B cell (primary cell): ENCODE measurements at regions not wholly inside any gene's neighbourhood (a gene's known extent, or its start where the extent isn't known, plus 50 kb on each side); places are given as distances from the start of the nearest gene placed in this dataset.

ENCODE experiments used
- ATAC-seq: fragments of 200-7000 bp; cut with Tn5 transposase; one replicate; pipeline ENCODE4 v1.10.0; 2021; ENCODE audit warnings: low read depth, mild to moderate bottlenecking, moderate number of reproducible peaks, moderate library complexity
- CTCF ChIA-PET: fragments of 350-600 bp; sonication (Branson Sonifier 250); formaldehyde crosslinking; loops from one replicate; lab custom pipeline; 2021; ENCODE audit warnings: antibody characterized with exemption, inconsistent platforms; lab: Charles Lee
- POLR2A ChIA-PET: fragments of 350-600 bp; sonication (Branson Sonifier 250); formaldehyde crosslinking; loops from one replicate; lab custom pipeline; 2021; ENCODE audit warnings: antibody characterized with exemption; lab: Charles Lee
- DNase-seq: peaks from one replicate; pipeline ENCODE4 v3.0.0; 2013
- H2AFZ ChIP-seq: 2 replicates; pipeline ENCODE4 v1.6.1; 2012; ENCODE audit warnings: mild to moderate bottlenecking, low read depth, low read length; ENCODE audit not compliant: insufficient read depth, poor library complexity, severe bottlenecking
- H3K27ac ChIP-seq, 2 donors: 1 replicate in 1 of 2; 2 replicates in 1 of 2; pipeline ENCODE4 v1.5.1; 2012 to 2013; ENCODE audit warnings: low read length in 2 of 2, mild to moderate bottlenecking in 2 of 2, moderate library complexity in 1 of 2
- H3K27me3 ChIP-seq, 4 experiments: fragments of 200-600 bp in 1 of 4; sonication (generic) in 1 of 4; replicated peaks in 1 of 4; 1 replicate in 2 of 4; 2 replicates in 2 of 4; pipeline versions ENCODE4 v1.6.1 to v1.7.0; 2013 to 2016; ENCODE audit warnings: low read length in 3 of 4, mild to moderate bottlenecking in 2 of 4, mixed read lengths in 1 of 4, moderate library complexity in 1 of 4; ENCODE audit not compliant: insufficient read depth in 4 of 4, control insufficient read depth in 3 of 4; ENCODE audit errors: control extremely low read depth in 1 of 4
- H3K36me3 ChIP-seq, 2 experiments: replicated peaks in 1 of 2; 1 replicate in 1 of 2; 2 replicates in 1 of 2; pipeline versions ENCODE4 v1.6.1 to v1.7.1; 2013; ENCODE audit warnings: low read length in 1 of 2; ENCODE audit not compliant: insufficient read depth in 2 of 2, control insufficient read depth in 1 of 2; ENCODE audit errors: control extremely low read depth in 1 of 2, extremely low read depth in 1 of 2
- H3K4me1 ChIP-seq, 2 donors: fragments of 200-600 bp in 1 of 2; sonication (generic) in 1 of 2; 1 replicate in 1 of 2; 2 replicates in 1 of 2; pipeline versions ENCODE4 v1.5.1 to v1.6.1; 2013 to 2017; ENCODE audit warnings: low read length in 2 of 2; ENCODE audit not compliant: control insufficient read depth in 2 of 2, insufficient read depth in 2 of 2
- H3K4me2 ChIP-seq: replicated peaks from 2 replicates; pipeline ENCODE3; 2012; ENCODE audit warnings: mild to moderate bottlenecking, low read depth, low read length; ENCODE audit not compliant: poor library complexity, severe bottlenecking
- H3K4me3 ChIP-seq, 5 experiments: fragments of 200-600 bp in 1 of 5; sonication (generic) in 1 of 5; 1 replicate in 3 of 5; 2 replicates in 2 of 5; pipeline versions ENCODE4 v1.5.1 to v1.7.0; 2011 to 2016; ENCODE audit warnings: low read length in 4 of 5, mild to moderate bottlenecking in 4 of 5, low read depth in 2 of 5, control low read depth in 1 of 5, moderate library complexity in 1 of 5; ENCODE audit not compliant: insufficient read depth in 1 of 5; ENCODE audit errors: control extremely low read depth in 1 of 5, extremely low read depth in 1 of 5
- H3K79me2 ChIP-seq: fragments of 200-600 bp; sonication (generic); one replicate; pipeline ENCODE4 v1.6.0; 2016; ENCODE audit warnings: low read length; ENCODE audit not compliant: control insufficient read depth, insufficient read depth
- H3K9ac ChIP-seq: fragments of 200-600 bp; sonication (generic); 2 replicates; pipeline ENCODE4 v1.6.1; 2017; ENCODE audit warnings: mild to moderate bottlenecking, low read length, moderate library complexity
- H3K9me3 ChIP-seq, 3 donors: one replicate each; pipeline versions ENCODE4 v1.6.1 to v1.7.1; 2013; ENCODE audit warnings: low read length in 2 of 3; ENCODE audit not compliant: control insufficient read depth in 2 of 3, insufficient read depth in 1 of 3; ENCODE audit errors: control extremely low read depth in 1 of 3
- H4K20me1 ChIP-seq: 2 replicates; pipeline ENCODE4 v1.6.0; 2012; ENCODE audit warnings: mild to moderate bottlenecking, low read length; ENCODE audit not compliant: insufficient read depth, control insufficient read depth, poor library complexity, severe bottlenecking
- H3K27ac Mint-ChIP-seq: one replicate; pipeline ENCODE4 v1.8.0; 2021; ENCODE audit warnings: mixed read lengths
- H3K27me3 Mint-ChIP-seq: one replicate; pipeline ENCODE4 v1.8.0; 2021; ENCODE audit warnings: mixed read lengths
- H3K4me1 Mint-ChIP-seq: one replicate; pipeline ENCODE4 v1.8.0; 2021; ENCODE audit warnings: mixed read lengths
- H3K4me3 Mint-ChIP-seq: one replicate; pipeline ENCODE4 v1.8.0; 2021; ENCODE audit warnings: mixed read lengths
- H3K9me3 Mint-ChIP-seq: one replicate; pipeline ENCODE4 v1.8.0; 2022; ENCODE audit warnings: mixed read lengths; ENCODE audit not compliant: insufficient read depth
- EZH2 ChIP-seq: IDR thresholded peaks from 2 replicates; pipeline ENCODE4 v1.6.1; 2012; ENCODE audit warnings: borderline replicate concordance, low read depth, mild to moderate bottlenecking, moderate library complexity, low read length; ENCODE audit not compliant: insufficient read depth, poor library complexity, severe bottlenecking
- WGBS: methylation state at CpG from one replicate; pipeline ENCODE4 v1.1.5; 2013; ENCODE audit warnings: missing lambda C conversion rate; ENCODE audit not compliant: insufficient coverage; 5-methylcytosine and 5-hydroxymethylcytosine counted together
- intact Hi-C: fragments of 100-400 bp; cut with micrococcal nuclease; formaldehyde crosslinking; loops from one replicate; pipeline ENCODE4 v1.10.0; 2022
- TF ChIP-seq, protein P1 (sequence below): fragments of 200-600 bp; IDR thresholded peaks from one replicate; pipeline ENCODE4 v1.8.0; 2022; ENCODE audit warnings: antibody characterized with exemption, mild to moderate bottlenecking

DNA sequence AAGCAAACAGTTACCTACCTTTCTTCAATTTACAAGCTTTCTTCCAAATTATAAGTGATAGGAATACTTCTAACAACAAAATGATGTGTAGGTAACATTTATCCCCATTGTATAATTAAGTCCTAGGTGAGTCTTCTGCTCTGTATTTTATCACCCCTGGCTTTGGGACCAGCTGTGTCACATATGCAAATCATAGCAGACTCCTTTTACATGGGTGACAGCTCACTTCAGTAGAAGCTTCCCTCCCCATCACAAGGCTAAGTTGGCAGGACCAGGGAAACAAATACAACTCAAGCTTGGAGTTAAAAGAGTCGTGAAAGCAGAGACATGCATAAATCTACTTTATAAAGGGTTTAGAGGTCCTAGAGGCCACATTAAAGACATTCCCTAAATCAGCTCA is 121.1 kb upstream of the RUNX1 start:
- no peak overlapping the region for H2AFZ ChIP-seq
- no peaks in the 10 kb centered on the region for H3K36me3 ChIP-seq
- no CpG with 5 or more reads among the region's 1 CpG for WGBS
- POLR2A ChIA-PET = interaction anchor here (0.5 kb wide), 1 partner anchor 710 kb away, joined by 5 read pairs; no protein-coding TSS in a partner anchor
- Mint-ChIP-seq H3K9me3 (peaks cover 3% of the 10 kb centered on the region), H3K27ac (no peak overlapping the region), H3K27me3 (no peaks in the 10 kb centered on the region), H3K4me1 (peaks cover 18% of the 10 kb centered on the region), H3K4me3 (no peak overlapping the region)
- no peak overlapping the region for H3K27ac ChIP-seq
- no peaks in the 10 kb centered on the region for H4K20me1 ChIP-seq
- H3K9ac ChIP-seq = no peak overlapping the region
- no peaks in the 10 kb centered on the region for H3K79me2 ChIP-seq
- intact Hi-C loops = no loop called here
- no peak for TF ChIP-seq EZH2
- TF ChIP-seq, protein P1, sequence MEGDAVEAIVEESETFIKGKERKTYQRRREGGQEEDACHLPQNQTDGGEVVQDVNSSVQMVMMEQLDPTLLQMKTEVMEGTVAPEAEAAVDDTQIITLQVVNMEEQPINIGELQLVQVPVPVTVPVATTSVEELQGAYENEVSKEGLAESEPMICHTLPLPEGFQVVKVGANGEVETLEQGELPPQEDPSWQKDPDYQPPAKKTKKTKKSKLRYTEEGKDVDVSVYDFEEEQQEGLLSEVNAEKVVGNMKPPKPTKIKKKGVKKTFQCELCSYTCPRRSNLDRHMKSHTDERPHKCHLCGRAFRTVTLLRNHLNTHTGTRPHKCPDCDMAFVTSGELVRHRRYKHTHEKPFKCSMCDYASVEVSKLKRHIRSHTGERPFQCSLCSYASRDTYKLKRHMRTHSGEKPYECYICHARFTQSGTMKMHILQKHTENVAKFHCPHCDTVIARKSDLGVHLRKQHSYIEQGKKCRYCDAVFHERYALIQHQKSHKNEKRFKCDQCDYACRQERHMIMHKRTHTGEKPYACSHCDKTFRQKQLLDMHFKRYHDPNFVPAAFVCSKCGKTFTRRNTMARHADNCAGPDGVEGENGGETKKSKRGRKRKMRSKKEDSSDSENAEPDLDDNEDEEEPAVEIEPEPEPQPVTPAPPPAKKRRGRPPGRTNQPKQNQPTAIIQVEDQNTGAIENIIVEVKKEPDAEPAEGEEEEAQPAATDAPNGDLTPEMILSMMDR = no peak
- peaks cover under 1 to 5% (median 3%) of the 10 kb centered on the region in 3 donors for H3K9me3 ChIP-seq
- H3K4me2 ChIP-seq = peak overlapping the region; percentile 28
- no peak overlapping the region for H3K4me3 ChIP-seq
- DNase-seq (peak; percentile 40), ATAC-seq (peak; percentile 56)
- CTCF ChIA-PET = interaction anchor here (0.5 to 1.2 kb wide), 4 partner anchors 9 to 288 kb away, joined by 3 to 5 read pairs (median 4); no protein-coding TSS in a partner anchor
- peaks cover 19 to 21% of the 10 kb centered on the region in 2 donors for H3K4me1 ChIP-seq
- H3K27me3 ChIP-seq = peaks cover 0 to under 1% (median 0%) of the 10 kb centered on the region in 4 experiments

DNA sequence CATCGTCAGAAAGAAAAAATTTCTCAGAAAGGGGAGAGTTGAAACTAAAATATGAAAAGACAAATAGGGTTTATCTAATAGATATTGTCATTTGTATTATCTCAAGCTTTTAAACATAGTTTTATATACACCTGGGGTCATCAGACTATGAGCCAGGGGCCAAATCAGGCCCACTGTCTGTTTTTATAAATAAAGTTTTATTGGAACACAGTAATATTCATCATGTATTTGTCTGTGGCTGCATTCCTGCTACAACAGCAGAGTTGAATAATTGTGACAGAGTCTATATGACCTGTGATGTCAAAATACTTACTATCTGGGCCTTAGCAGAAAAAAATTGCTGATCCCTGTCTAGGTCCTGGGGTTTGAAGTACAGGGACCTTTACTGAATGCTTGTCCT is 120.5 kb upstream of the RUNX1 start:
- Mint-ChIP-seq H3K9me3 (peaks cover 4% of the 10 kb centered on the region), H3K27ac (no peak overlapping the region), H3K4me3 (no peak overlapping the region), H3K27me3 (no peaks in the 10 kb centered on the region), H3K4me1 (peaks cover 18% of the 10 kb centered on the region)
- WGBS = no CpG with 5 or more reads among the region's 1 CpG
- ATAC-seq = no peak
- POLR2A ChIA-PET = interaction anchor here (0.5 kb wide), 1 partner anchor 711 kb away, joined by 5 read pairs; no protein-coding TSS in a partner anchor
- peaks cover 19 to 21% of the 10 kb centered on the region in 2 donors for H3K4me1 ChIP-seq
- H3K9me3 ChIP-seq = peaks cover 0 to 5% (median 5%) of the 10 kb centered on the region in 3 donors
- H3K4me3 ChIP-seq = no peak overlapping the region
- no peaks in the 10 kb centered on the region for H3K36me3 ChIP-seq
- no peaks in the 10 kb centered on the region for H3K79me2 ChIP-seq
- CTCF ChIA-PET = interaction anchor here (0.5 to 1.2 kb wide), 3 partner anchors 9 to 287 kb away, joined by 3 to 5 read pairs (median 4); no protein-coding TSS in a partner anchor
- TF ChIP-seq, protein P1 = no peak
- no peak for TF ChIP-seq EZH2
- H2AFZ ChIP-seq = no peak overlapping the region
- H3K4me2 ChIP-seq = no peak overlapping the region
- no peak for DNase-seq
- H3K27me3 ChIP-seq = peaks cover 0 to 5% (median 0%) of the 10 kb centered on the region in 4 experiments
- no peak overlapping the region for H3K27ac ChIP-seq
- H3K9ac ChIP-seq = no peak overlapping the region
- H4K20me1 ChIP-seq = no peaks in the 10 kb centered on the region
- intact Hi-C loops = no loop called here
